ENCODE measurements at regions not wholly inside any gene's neighbourhood (a gene's known extent, or its start where the extent isn't known, plus 50 kb on each side); places are given as distances from the start of the nearest gene placed in this dataset.

DNA sequence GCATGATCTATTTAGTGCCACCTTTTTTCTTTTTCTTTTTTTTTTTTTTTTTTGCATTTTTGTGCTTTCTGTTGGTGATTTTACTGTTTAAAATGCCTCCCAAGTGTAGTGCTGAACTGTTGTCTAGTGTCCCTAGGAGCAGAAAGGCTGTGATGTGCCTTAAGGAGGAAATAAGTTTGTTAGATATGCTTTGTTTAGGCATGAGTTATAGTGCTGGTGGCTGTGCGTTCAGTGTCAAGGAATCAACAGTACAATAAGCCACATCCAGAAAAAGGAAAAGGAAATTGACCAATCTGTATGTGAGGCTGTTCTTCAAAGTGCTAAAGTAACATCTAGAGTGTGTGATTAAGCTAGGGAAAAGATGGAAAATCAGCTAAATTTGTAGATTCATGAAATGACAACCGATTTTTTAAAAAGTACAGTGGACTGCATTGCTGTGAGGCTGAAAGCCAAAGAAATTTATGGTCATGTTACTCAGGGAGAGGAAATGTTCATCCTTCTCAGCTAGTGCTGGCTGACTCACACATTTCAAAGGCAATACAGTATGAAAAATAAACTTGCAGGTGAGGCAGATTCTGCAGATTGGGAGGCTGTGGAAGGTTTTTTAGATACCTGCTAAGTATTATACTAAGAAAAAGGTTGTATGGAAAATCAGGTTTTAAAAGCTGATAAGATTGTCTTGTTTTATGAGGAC, 122.7 kb upstream of the ADCY1 start:
- Histone ChIP-seq H3K9me3 (ENCODE audit: control insufficient read depth, insufficient read depth, low read depth, low read length) (no peaks in the 10 kb centered on the region), H3K27ac (ENCODE audit: insufficient read depth, low read length) (no peak overlapping the region), H3K9ac (ENCODE audit: insufficient read depth, low read length) (no peak overlapping the region), H2AFZ (ENCODE audit: low read length) (no peak overlapping the region), H3K79me2 (ENCODE audit: control insufficient read depth, insufficient read depth, low read length) (no peaks in the 10 kb centered on the region), H3K4me3 (replicated peaks in 1 of 4; ENCODE audit: control extremely low read depth in 1 of 4, insufficient read depth in 1 of 4, low read depth in 3 of 4, low read length in 4 of 4) (no peak overlapping the region), H3K27me3 (ENCODE audit: control insufficient read depth, insufficient read depth, low read length) (no peaks in the 10 kb centered on the region), H3K4me2 (ENCODE audit: extremely low read depth, insufficient read depth, low read length) (no peak overlapping the region), H4K20me1 (ENCODE audit: control insufficient read depth, extremely low read depth, insufficient read depth, low read length) (no peaks in the 10 kb centered on the region), H3K36me3 (ENCODE audit: control insufficient read depth, insufficient read depth, low read length) (no peaks in the 10 kb centered on the region), H3K4me1 (ENCODE audit: control insufficient read depth, extremely low read depth, insufficient read depth, low read length) (no peaks in the 10 kb centered on the region)
- no peak for TF ChIP-seq EZH2 (IDR thresholded peaks at IDR 0.05; ENCODE audit: low read length, missing control alignments)
- TF ChIP-seq, protein P1, sequence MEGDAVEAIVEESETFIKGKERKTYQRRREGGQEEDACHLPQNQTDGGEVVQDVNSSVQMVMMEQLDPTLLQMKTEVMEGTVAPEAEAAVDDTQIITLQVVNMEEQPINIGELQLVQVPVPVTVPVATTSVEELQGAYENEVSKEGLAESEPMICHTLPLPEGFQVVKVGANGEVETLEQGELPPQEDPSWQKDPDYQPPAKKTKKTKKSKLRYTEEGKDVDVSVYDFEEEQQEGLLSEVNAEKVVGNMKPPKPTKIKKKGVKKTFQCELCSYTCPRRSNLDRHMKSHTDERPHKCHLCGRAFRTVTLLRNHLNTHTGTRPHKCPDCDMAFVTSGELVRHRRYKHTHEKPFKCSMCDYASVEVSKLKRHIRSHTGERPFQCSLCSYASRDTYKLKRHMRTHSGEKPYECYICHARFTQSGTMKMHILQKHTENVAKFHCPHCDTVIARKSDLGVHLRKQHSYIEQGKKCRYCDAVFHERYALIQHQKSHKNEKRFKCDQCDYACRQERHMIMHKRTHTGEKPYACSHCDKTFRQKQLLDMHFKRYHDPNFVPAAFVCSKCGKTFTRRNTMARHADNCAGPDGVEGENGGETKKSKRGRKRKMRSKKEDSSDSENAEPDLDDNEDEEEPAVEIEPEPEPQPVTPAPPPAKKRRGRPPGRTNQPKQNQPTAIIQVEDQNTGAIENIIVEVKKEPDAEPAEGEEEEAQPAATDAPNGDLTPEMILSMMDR (conservative IDR thresholded peaks at IDR 0.05 in 1 of 2, IDR thresholded peaks at IDR 0.05 in 1 of 2; ENCODE audit: low read depth in 1 of 2, low read length in 2 of 2): no peak
- DNase-seq (ENCODE audit: low read depth in 2 of 2): peak in 1 of 2 donors; percentile 55

DNA sequence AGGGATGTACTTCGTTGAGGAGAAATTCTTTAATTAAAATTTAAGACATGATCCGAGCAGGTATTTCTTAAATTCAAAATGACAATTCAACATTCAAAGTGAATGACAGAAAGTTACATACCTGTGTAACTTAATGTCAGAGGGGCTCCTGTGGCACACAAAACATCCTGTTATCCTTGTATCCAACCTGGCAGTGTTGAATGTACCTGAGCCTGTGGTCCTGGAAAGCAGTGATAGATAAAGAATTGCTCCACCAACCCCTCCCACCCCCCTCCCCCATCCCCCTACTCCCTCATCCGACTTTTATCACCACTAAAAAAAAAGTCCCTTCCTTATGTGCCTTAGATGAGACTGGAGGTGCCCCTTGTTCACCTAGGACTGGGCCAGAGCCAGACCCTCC, 119.4 kb upstream of the ADCY1 start:
- Histone ChIP-seq H3K4me2 (ENCODE audit: extremely low read depth, insufficient read depth, low read length) (no peak overlapping the region), H3K27me3 (ENCODE audit: control insufficient read depth, insufficient read depth, low read length) (no peaks in the 10 kb centered on the region), H2AFZ (ENCODE audit: low read length) (no peak overlapping the region), H3K27ac (ENCODE audit: insufficient read depth, low read length) (no peak overlapping the region), H3K79me2 (ENCODE audit: control insufficient read depth, insufficient read depth, low read length) (no peaks in the 10 kb centered on the region), H3K4me3 (replicated peaks in 1 of 4; ENCODE audit: control extremely low read depth in 1 of 4, insufficient read depth in 1 of 4, low read depth in 3 of 4, low read length in 4 of 4) (no peak overlapping the region), H3K9ac (ENCODE audit: insufficient read depth, low read length) (no peak overlapping the region), H3K4me1 (ENCODE audit: control insufficient read depth, extremely low read depth, insufficient read depth, low read length) (no peaks in the 10 kb centered on the region), H3K9me3 (ENCODE audit: control insufficient read depth, insufficient read depth, low read depth, low read length) (no peaks in the 10 kb centered on the region), H3K36me3 (ENCODE audit: control insufficient read depth, insufficient read depth, low read length) (no peaks in the 10 kb centered on the region), H4K20me1 (ENCODE audit: control insufficient read depth, extremely low read depth, insufficient read depth, low read length) (no peaks in the 10 kb centered on the region)
- TF ChIP-seq EZH2 (IDR thresholded peaks at IDR 0.05; ENCODE audit: low read length, missing control alignments): no peak
- TF ChIP-seq, protein P1 (conservative IDR thresholded peaks at IDR 0.05 in 1 of 2, IDR thresholded peaks at IDR 0.05 in 1 of 2; ENCODE audit: low read depth in 1 of 2, low read length in 2 of 2): no peak
- DNase-seq (ENCODE audit: low read depth in 2 of 2): no peak

DNA sequence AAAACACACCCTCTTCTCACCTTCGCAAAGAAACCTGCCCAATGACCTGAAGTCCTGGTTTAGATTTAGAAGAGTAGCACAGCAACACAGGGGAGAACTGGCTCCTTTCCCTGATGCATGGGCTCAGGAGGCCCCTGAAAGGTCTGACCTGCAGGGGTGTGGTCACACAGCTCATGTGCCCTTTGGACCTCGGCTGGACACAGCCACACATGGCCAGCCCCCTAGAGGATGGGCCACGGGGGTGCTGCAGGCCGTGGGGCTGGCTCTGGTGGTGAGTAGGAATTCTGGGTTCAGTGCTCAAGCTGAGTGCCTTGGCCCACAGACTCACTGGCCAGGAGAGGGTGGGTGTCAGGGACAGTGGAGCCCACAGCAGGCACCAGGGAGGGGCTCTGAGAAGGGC, 118.5 kb upstream of the ADCY1 start:
- DNase-seq (ENCODE audit: low read depth in 2 of 2): no peak
- H3K4me2 ChIP-seq (ENCODE audit: extremely low read depth, insufficient read depth, low read length): no peak overlapping the region
- no peak for TF ChIP-seq EZH2 (IDR thresholded peaks at IDR 0.05; ENCODE audit: low read length, missing control alignments)
- TF ChIP-seq, protein P1 (conservative IDR thresholded peaks at IDR 0.05 in 1 of 2, IDR thresholded peaks at IDR 0.05 in 1 of 2; ENCODE audit: low read depth in 1 of 2, low read length in 2 of 2): no peak

More for the DNA sequence above, 118.5 kb upstream of the ADCY1 start:
- no peak overlapping the region for H3K27ac ChIP-seq (ENCODE audit: insufficient read depth, low read length)
- no peaks in the 10 kb centered on the region for H4K20me1 ChIP-seq (ENCODE audit: control insufficient read depth, extremely low read depth, insufficient read depth, low read length)
- H3K36me3 ChIP-seq (ENCODE audit: control insufficient read depth, insufficient read depth, low read length): no peaks in the 10 kb centered on the region
- no peaks in the 10 kb centered on the region for H3K4me1 ChIP-seq (ENCODE audit: control insufficient read depth, extremely low read depth, insufficient read depth, low read length)
- H3K9ac ChIP-seq (ENCODE audit: insufficient read depth, low read length): no peak overlapping the region
- no peaks in the 10 kb centered on the region for H3K27me3 ChIP-seq (ENCODE audit: control insufficient read depth, insufficient read depth, low read length)
- no peaks in the 10 kb centered on the region for H3K9me3 ChIP-seq (ENCODE audit: control insufficient read depth, insufficient read depth, low read depth, low read length)
- no peaks in the 10 kb centered on the region for H3K79me2 ChIP-seq (ENCODE audit: control insufficient read depth, insufficient read depth, low read length)
- no peak overlapping the region for H2AFZ ChIP-seq (ENCODE audit: low read length)
- no peak overlapping the region for H3K4me3 ChIP-seq (replicated peaks in 1 of 4; ENCODE audit: control extremely low read depth in 1 of 4, insufficient read depth in 1 of 4, low read depth in 3 of 4, low read length in 4 of 4)

Data from fibroblast of lung (primary cell).